Spleen (tissue), 7 donors: ENCODE measurements at regions not wholly inside any gene's neighbourhood (a gene's known extent, or its start where the extent isn't known, plus 50 kb on each side); places are given as distances from the start of the nearest gene placed in this dataset.

Experiments
- CTCF ChIP-seq, 11 experiments: fragments of 200-600 bp in 7 of 11; fragments of 450-650 bp in 4 of 11; sonication (generic) in 4 of 11; IDR thresholded peaks in 8 of 11; conservative IDR thresholded peaks in 3 of 11; 1 replicate in 7 of 11; 2 replicates in 4 of 11; pipeline versions ENCODE4 v1.4.0 to v1.8.0; 2016 to 2021; ENCODE audit warnings: antibody characterized with exemption in 11 of 11, inconsistent platforms in 4 of 11, mild to moderate bottlenecking in 1 of 11
- POLR2A ChIP-seq, 3 donors: fragments of 450-650 bp; IDR thresholded peaks; one replicate each; pipeline ENCODE4 v1.5.1; 2017; ENCODE audit warnings: antibody characterized with exemption in 3 of 3, mild to moderate bottlenecking in 1 of 3
- POLR2AphosphoS5 ChIP-seq, 3 donors: sonication (generic); formaldehyde crosslinking; IDR thresholded peaks; one replicate each; pipeline ENCODE4 v1.5.1; 2017; ENCODE audit warnings: antibody characterized with exemption in 3 of 3
- donor health status: DM: no; HTN: no; CAD: no; lungs with moderate emphysema.
- donor health status: DM: no; HTN: no; CAD: no.
- donor health status: DM: no; HTN: no; CAD: no.

GRCh38 chr9:82144803-82145202 lies 156.2 kb downstream of the SPATA31D1 start:
- TF ChIP-seq POLR2A (IDR thresholded peaks at IDR 0.05) (no peak), CTCF (IDR thresholded peaks at IDR 0.05 in 8 of 11, conservative IDR thresholded peaks at IDR 0.05 in 3 of 11) (no peak), POLR2AphosphoS5 (IDR thresholded peaks at IDR 0.05) (no peak)
